MM.1S (cell line): ENCODE measurements at regions not wholly inside any gene's neighbourhood (a gene's known extent, or its start where the extent isn't known, plus 50 kb on each side); places are given as distances from the start of the nearest gene placed in this dataset.

ENCODE experiments used
- DNase-seq: peaks from one replicate; pipeline ENCODE4 v3.0.0-alpha.2; 2015
- H2AFZ ChIP-seq: fragments of 300-600 bp; sonication (generic); 2 replicates; pipeline ENCODE4 v1.6.0; 2016; ENCODE audit warnings: antibody characterized with exemption, low read length
- H3F3A ChIP-seq: fragments of 300-600 bp; sonication (generic); 2 replicates; pipeline ENCODE4 v1.6.1; 2016; ENCODE audit warnings: mild to moderate bottlenecking, antibody characterized with exemption, low read length, moderate library complexity, mixed read lengths; ENCODE audit not compliant: insufficient read depth
- H3K27ac ChIP-seq: fragments of 300-600 bp; sonication (generic); 2 replicates; pipeline ENCODE4 v1.5.1; 2016; ENCODE audit warnings: mild to moderate bottlenecking, low read length
- H3K27me3 ChIP-seq: fragments of 300-600 bp; sonication (generic); replicated peaks from 2 replicates; pipeline ENCODE4 v1.6.0; 2016; ENCODE audit warnings: low read length; ENCODE audit not compliant: insufficient read depth
- H3K36me3 ChIP-seq: fragments of 300-600 bp; sonication (generic); replicated peaks from 2 replicates; pipeline ENCODE4 v1.6.1; 2016; ENCODE audit warnings: mild to moderate bottlenecking, low read length, mixed read lengths; ENCODE audit not compliant: insufficient read depth
- H3K4me1 ChIP-seq: fragments of 300-600 bp; sonication (generic); 2 replicates; pipeline ENCODE4 v1.6.1; 2016; ENCODE audit warnings: low read length, mixed read lengths
- H3K4me2 ChIP-seq: fragments of 300-600 bp; sonication (generic); 2 replicates; pipeline ENCODE4 v1.6.0; 2016; ENCODE audit warnings: low read depth, low read length
- H3K4me3 ChIP-seq: fragments of 300-600 bp; sonication (generic); 2 replicates; pipeline ENCODE4 v1.5.1; 2016; ENCODE audit warnings: low read length, mixed read lengths
- H3K79me2 ChIP-seq: fragments of 300-600 bp; sonication (generic); 2 replicates; pipeline ENCODE4 v1.6.1; 2016; ENCODE audit warnings: mixed run types, low read length, mixed read lengths
- H3K9ac ChIP-seq: fragments of 300-600 bp; sonication (generic); 2 replicates; pipeline ENCODE4 v1.6.1; 2016; ENCODE audit warnings: low read length, mixed read lengths
- H3K9me2 ChIP-seq: fragments of 300-600 bp; sonication (generic); replicated peaks from 2 replicates; pipeline ENCODE4 v1.6.1; 2016; ENCODE audit warnings: mild to moderate bottlenecking, low read length, mixed read lengths; ENCODE audit not compliant: insufficient read depth
- H3K9me3 ChIP-seq: fragments of 300-600 bp; sonication (generic); replicated peaks from 2 replicates; pipeline ENCODE4 v1.6.1; 2016; ENCODE audit warnings: mild to moderate bottlenecking, low read length, mixed read lengths; ENCODE audit not compliant: insufficient read depth
- H4K20me1 ChIP-seq: fragments of 300-600 bp; sonication (generic); 2 replicates; pipeline ENCODE4 v1.6.1; 2016; ENCODE audit warnings: mild to moderate bottlenecking, low read length, moderate library complexity, mixed read lengths; ENCODE audit not compliant: insufficient read depth
- EZH2 ChIP-seq: fragments of 300-600 bp; sonication (generic); optimal IDR thresholded peaks from 2 replicates; pipeline ENCODE3; 2017; ENCODE audit warnings: low read depth, mild to moderate bottlenecking, antibody characterized with exemption, low read length, mixed read lengths
- EZH2phosphoT487 ChIP-seq: fragments of 300-600 bp; sonication (generic); IDR thresholded peaks from 2 replicates; pipeline ENCODE4 v1.6.1; 2018; ENCODE audit warnings: antibody characterized with exemption, low read length
- TF ChIP-seq, protein P1 (sequence below): fragments of 300-600 bp; sonication (generic); IDR thresholded peaks from 2 replicates; pipeline ENCODE4 v1.5.1; 2016; ENCODE audit warnings: antibody characterized with exemption, low read length, mixed read lengths

DNA sequence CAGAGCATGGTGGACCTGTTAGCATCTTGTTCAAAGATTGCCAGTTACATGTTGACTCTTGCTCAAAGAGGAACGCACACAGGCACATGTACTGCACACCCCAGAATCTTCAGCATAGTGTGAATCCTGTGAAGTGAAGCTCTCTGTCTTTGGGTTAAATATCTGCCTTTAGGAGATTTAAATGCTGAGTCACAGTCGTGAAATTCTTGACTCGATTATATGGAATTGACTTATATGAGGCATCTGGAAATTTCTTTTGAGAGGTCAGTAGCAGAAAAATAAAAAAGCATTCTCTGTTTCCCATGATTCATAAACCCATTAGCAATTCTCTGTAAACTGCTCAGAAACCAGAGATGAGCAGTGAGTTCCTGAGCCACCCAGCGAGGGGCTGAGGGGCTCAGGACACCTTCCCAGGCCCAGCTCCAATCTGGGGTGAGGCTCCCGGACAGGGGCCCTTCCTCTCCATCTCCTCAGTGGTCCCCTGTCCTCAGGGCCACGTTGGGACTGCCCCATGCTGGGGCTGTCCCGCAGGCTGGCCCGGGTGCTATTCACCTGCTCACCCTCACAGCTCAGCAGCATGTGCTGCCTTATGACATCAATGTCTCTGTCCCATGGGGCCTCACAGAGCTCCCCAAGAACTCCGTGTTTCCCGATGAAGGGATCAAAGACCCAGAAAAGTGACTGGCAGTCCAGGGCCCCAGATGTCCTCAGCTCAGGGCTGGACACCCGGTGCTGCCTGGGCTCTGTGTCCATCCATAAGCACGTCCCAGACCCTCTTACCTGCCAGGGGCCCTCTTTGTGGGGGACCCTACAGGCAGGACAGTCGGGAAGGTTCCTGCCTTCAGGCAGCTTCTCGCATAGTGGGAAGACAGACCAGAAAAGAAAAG is 50.0 kb upstream of the INSIG1 start:
- H3K4me1 ChIP-seq: no peaks in the 10 kb centered on the region

More for the DNA sequence above, 50.0 kb upstream of the INSIG1 start:
- H3K9ac ChIP-seq: no peak overlapping the region
- no peak overlapping the region for H3K27ac ChIP-seq
- TF ChIP-seq, protein P1, sequence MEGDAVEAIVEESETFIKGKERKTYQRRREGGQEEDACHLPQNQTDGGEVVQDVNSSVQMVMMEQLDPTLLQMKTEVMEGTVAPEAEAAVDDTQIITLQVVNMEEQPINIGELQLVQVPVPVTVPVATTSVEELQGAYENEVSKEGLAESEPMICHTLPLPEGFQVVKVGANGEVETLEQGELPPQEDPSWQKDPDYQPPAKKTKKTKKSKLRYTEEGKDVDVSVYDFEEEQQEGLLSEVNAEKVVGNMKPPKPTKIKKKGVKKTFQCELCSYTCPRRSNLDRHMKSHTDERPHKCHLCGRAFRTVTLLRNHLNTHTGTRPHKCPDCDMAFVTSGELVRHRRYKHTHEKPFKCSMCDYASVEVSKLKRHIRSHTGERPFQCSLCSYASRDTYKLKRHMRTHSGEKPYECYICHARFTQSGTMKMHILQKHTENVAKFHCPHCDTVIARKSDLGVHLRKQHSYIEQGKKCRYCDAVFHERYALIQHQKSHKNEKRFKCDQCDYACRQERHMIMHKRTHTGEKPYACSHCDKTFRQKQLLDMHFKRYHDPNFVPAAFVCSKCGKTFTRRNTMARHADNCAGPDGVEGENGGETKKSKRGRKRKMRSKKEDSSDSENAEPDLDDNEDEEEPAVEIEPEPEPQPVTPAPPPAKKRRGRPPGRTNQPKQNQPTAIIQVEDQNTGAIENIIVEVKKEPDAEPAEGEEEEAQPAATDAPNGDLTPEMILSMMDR: no peak
- no peak for TF ChIP-seq EZH2phosphoT487
- TF ChIP-seq EZH2: no peak
- H3K79me2 ChIP-seq: no peaks in the 10 kb centered on the region
- H3K4me3 ChIP-seq: no peak overlapping the region
- no peak overlapping the region for H3K4me2 ChIP-seq
- no peaks in the 10 kb centered on the region for H3F3A ChIP-seq
- no peaks in the 10 kb centered on the region for H3K9me2 ChIP-seq
- H4K20me1 ChIP-seq: no peaks in the 10 kb centered on the region
- H3K9me3 ChIP-seq: no peaks in the 10 kb centered on the region
- H2AFZ ChIP-seq: no peak overlapping the region
- peaks cover 25% of the 10 kb centered on the region for H3K27me3 ChIP-seq
- H3K36me3 ChIP-seq: no peaks in the 10 kb centered on the region
- DNase-seq: no peak
